ENCODE measurements at regions not wholly inside any gene's neighbourhood (a gene's known extent, or its start where the extent isn't known, plus 50 kb on each side); places are given as distances from the start of the nearest gene placed in this dataset.
"Not testable (repeated sequence)": the region's sequence is repeated elsewhere in the genome, so short reads cannot be mapped to it uniquely, and the experiment has no call there.

GRCh38 chr3:36149447-36149865, 230.8 kb upstream of the STAC start:
- ChIA-PET POLR2A (no interaction called here), CTCF (no interaction called here)
- DNase-seq: no peak
- Mint-ChIP-seq H3K4me1 (no peaks in the 10 kb centered on the region), H3K27me3 (no peaks in the 10 kb centered on the region), H3K9me3 (no peaks in the 10 kb centered on the region), H3K36me3 (ENCODE audit: low read depth) (no peaks in the 10 kb centered on the region), H3K4me3 (no peak overlapping the region), H3K27ac (no peak overlapping the region)

GRCh38 chr3:36155515-36155914, 224.8 kb upstream of the STAC start:
- no peaks in the 10 kb centered on the region for H3K27me3 Mint-ChIP-seq
- POLR2A ChIA-PET: no interaction called here
- no peak for DNase-seq
- no peak overlapping the region for H3K27ac Mint-ChIP-seq
- CTCF ChIA-PET: no interaction called here
- no peaks in the 10 kb centered on the region for H3K9me3 Mint-ChIP-seq
- no peaks in the 10 kb centered on the region for H3K4me1 Mint-ChIP-seq
- no peak overlapping the region for H3K4me3 Mint-ChIP-seq
- H3K36me3 Mint-ChIP-seq (ENCODE audit: low read depth): no peaks in the 10 kb centered on the region

- Mint-ChIP-seq H3K36me3 (ENCODE audit: low read depth) (no peaks in the 10 kb centered on the region), H3K27me3 (no peaks in the 10 kb centered on the region), H3K9me3 (no peaks in the 10 kb centered on the region), H3K4me3 (no peak overlapping the region), H3K4me1 (no peaks in the 10 kb centered on the region), H3K27ac (no peak overlapping the region)
- POLR2A ChIA-PET: no interaction called here
- no peak for DNase-seq
- CTCF ChIA-PET: no interaction called here
Measured at GRCh38 chr3:36164400-36164799, 215.9 kb upstream of the STAC start.

- no peaks in the 10 kb centered on the region for H3K36me3 Mint-ChIP-seq (ENCODE audit: low read depth)
- DNase-seq: no peak
- H3K9me3 Mint-ChIP-seq: no peaks in the 10 kb centered on the region
- no peaks in the 10 kb centered on the region for H3K4me1 Mint-ChIP-seq
- H3K27ac Mint-ChIP-seq: no peak overlapping the region
- POLR2A ChIA-PET: no interaction called here
- CTCF ChIA-PET: no interaction called here
- no peak overlapping the region for H3K4me3 Mint-ChIP-seq
- no peaks in the 10 kb centered on the region for H3K27me3 Mint-ChIP-seq
Measured at GRCh38 chr3:36165509-36166290, 214.6 kb upstream of the STAC start.

- ChIA-PET CTCF (no interaction called here), POLR2A (no interaction called here)
- Mint-ChIP-seq H3K4me1 (no peaks in the 10 kb centered on the region), H3K27ac (no peak overlapping the region), H3K4me3 (no peak overlapping the region), H3K9me3 (no peaks in the 10 kb centered on the region), H3K36me3 (ENCODE audit: low read depth) (no peaks in the 10 kb centered on the region), H3K27me3 (no peaks in the 10 kb centered on the region)
- no peak for DNase-seq
Measured at GRCh38 chr3:36166477-36166876, 213.8 kb upstream of the STAC start.

- no peak overlapping the region for H3K4me3 Mint-ChIP-seq
- POLR2A ChIA-PET: no interaction called here
- H3K36me3 Mint-ChIP-seq (ENCODE audit: low read depth): no peaks in the 10 kb centered on the region
- no peak for DNase-seq
- CTCF ChIA-PET: no interaction called here
- H3K9me3 Mint-ChIP-seq: no peaks in the 10 kb centered on the region
- no peak overlapping the region for H3K27ac Mint-ChIP-seq
- H3K27me3 Mint-ChIP-seq: no peaks in the 10 kb centered on the region
- no peaks in the 10 kb centered on the region for H3K4me1 Mint-ChIP-seq
Measured at GRCh38 chr3:36172699-36173098, 207.6 kb upstream of the STAC start.

GRCh38 chr3:36175113-36175812, 205.0 kb upstream of the STAC start:
- no peak overlapping the region for H3K27ac Mint-ChIP-seq
- ChIA-PET CTCF (no interaction called here), POLR2A (no interaction called here)
- DNase-seq: no peak
- no peaks in the 10 kb centered on the region for H3K36me3 Mint-ChIP-seq (ENCODE audit: low read depth)
- no peaks in the 10 kb centered on the region for H3K9me3 Mint-ChIP-seq
- no peaks in the 10 kb centered on the region for H3K4me1 Mint-ChIP-seq
- no peaks in the 10 kb centered on the region for H3K27me3 Mint-ChIP-seq
- no peak overlapping the region for H3K4me3 Mint-ChIP-seq

GRCh38 chr3:36175916-36176461, 204.3 kb upstream of the STAC start:
- no peak overlapping the region for H3K27ac Mint-ChIP-seq
- DNase-seq: no peak
- H3K4me1 Mint-ChIP-seq: no peaks in the 10 kb centered on the region
- H3K27me3 Mint-ChIP-seq: no peaks in the 10 kb centered on the region
- no peak overlapping the region for H3K4me3 Mint-ChIP-seq
- no peaks in the 10 kb centered on the region for H3K36me3 Mint-ChIP-seq (ENCODE audit: low read depth)
- ChIA-PET CTCF (no interaction called here), POLR2A (no interaction called here)
- H3K9me3 Mint-ChIP-seq: no peaks in the 10 kb centered on the region

GRCh38 chr3:36178018-36178417, 202.3 kb upstream of the STAC start:
- Mint-ChIP-seq H3K27ac (no peak overlapping the region), H3K4me1 (no peaks in the 10 kb centered on the region), H3K36me3 (ENCODE audit: low read depth) (no peaks in the 10 kb centered on the region), H3K9me3 (no peaks in the 10 kb centered on the region), H3K4me3 (no peak overlapping the region), H3K27me3 (no peaks in the 10 kb centered on the region)
- ChIA-PET CTCF (no interaction called here), POLR2A (no interaction called here)
- no peak for DNase-seq

GRCh38 chr3:36182024-36182423, 198.3 kb upstream of the STAC start:
- no peaks in the 10 kb centered on the region for H3K9me3 Mint-ChIP-seq
- H3K36me3 Mint-ChIP-seq (ENCODE audit: low read depth): no peaks in the 10 kb centered on the region
- H3K4me3 Mint-ChIP-seq: no peak overlapping the region
- no peak for DNase-seq
- H3K27ac Mint-ChIP-seq: no peak overlapping the region
- H3K27me3 Mint-ChIP-seq: no peaks in the 10 kb centered on the region
- no peaks in the 10 kb centered on the region for H3K4me1 Mint-ChIP-seq
- ChIA-PET CTCF (no interaction called here), POLR2A (no interaction called here)

- H3K9me3 Mint-ChIP-seq; H3K36me3 Mint-ChIP-seq (ENCODE audit: low read depth); H3K27me3 Mint-ChIP-seq; H3K4me3 Mint-ChIP-seq; H3K27ac Mint-ChIP-seq; DNase-seq; H3K4me1 Mint-ChIP-seq; CTCF ChIA-PET; POLR2A ChIA-PET: not testable (repeated sequence)
Measured at GRCh38 chr3:36187197-36187596, 193.1 kb upstream of the STAC start.

GRCh38 chr3:36192901-36193300, 187.4 kb upstream of the STAC start:
- Mint-ChIP-seq H3K9me3 (no peaks in the 10 kb centered on the region), H3K27me3 (no peaks in the 10 kb centered on the region), H3K36me3 (ENCODE audit: low read depth) (no peaks in the 10 kb centered on the region), H3K4me1 (no peaks in the 10 kb centered on the region), H3K27ac (no peak overlapping the region), H3K4me3 (no peak overlapping the region)
- no peak for DNase-seq
- CTCF ChIA-PET: no interaction called here
- POLR2A ChIA-PET: no interaction called here

- Mint-ChIP-seq H3K4me1 (no peaks in the 10 kb centered on the region), H3K4me3 (no peak overlapping the region)
- no peak for DNase-seq
Measured at GRCh38 chr3:36193448-36193847, 186.9 kb upstream of the STAC start.

GRCh38 chr3:36196058-36196457, 184.2 kb upstream of the STAC start:
- Mint-ChIP-seq H3K4me3 (no peak overlapping the region), H3K36me3 (ENCODE audit: low read depth) (no peaks in the 10 kb centered on the region), H3K27ac (no peak overlapping the region), H3K4me1 (no peaks in the 10 kb centered on the region), H3K27me3 (no peaks in the 10 kb centered on the region), H3K9me3 (no peaks in the 10 kb centered on the region)
- no peak for DNase-seq
- POLR2A ChIA-PET: no interaction called here
- CTCF ChIA-PET: no interaction called here

More at GRCh38 chr3:36193448-36193847, 186.9 kb upstream of the STAC start:
- H3K9me3 Mint-ChIP-seq: no peaks in the 10 kb centered on the region
- CTCF ChIA-PET: no interaction called here
- POLR2A ChIA-PET: no interaction called here
- H3K36me3 Mint-ChIP-seq (ENCODE audit: low read depth): no peaks in the 10 kb centered on the region
- H3K27me3 Mint-ChIP-seq: no peaks in the 10 kb centered on the region
- no peak overlapping the region for H3K27ac Mint-ChIP-seq
